HEK293T (cell line): ENCODE measurements at regions not wholly inside any gene's neighbourhood (a gene's known extent, or its start where the extent isn't known, plus 50 kb on each side); places are given as distances from the start of the nearest gene placed in this dataset.

Source experiments
- CTCF ChIA-PET: fragments of 350-600 bp; formaldehyde crosslinking; extraction: SDS; loops from one replicate; lab custom pipeline; 2021; ENCODE audit warnings: antibody characterized with exemption, inconsistent platforms; lab: Yijun Ruan, JAX
- POLR2A ChIA-PET: fragments of 350-600 bp; formaldehyde crosslinking; extraction: SDS; loops from one replicate; lab custom pipeline; 2020; ENCODE audit warnings: antibody characterized with exemption, inconsistent platforms; lab: Yijun Ruan, JAX
- DNase-seq: peaks from one replicate; pipeline ENCODE4 v3.0.0; 2012; ENCODE audit warnings: mixed read lengths; ENCODE audit errors: extremely low spot score
- ARNT ChIP-seq: fragments of 450-650 bp; IDR thresholded peaks from 2 replicates; pipeline ENCODE4 v1.6.1; 2017; ENCODE audit warnings: mild to moderate bottlenecking
- BHLHE40 ChIP-seq: fragments of 450-650 bp; IDR thresholded peaks from 2 replicates; pipeline ENCODE4 v1.6.1; 2016; ENCODE audit warnings: mild to moderate bottlenecking, moderate library complexity, borderline replicate concordance
- CTBP1 ChIP-seq: fragments of 450-650 bp; IDR thresholded peaks from 2 replicates; pipeline ENCODE4 v1.6.1; 2016; ENCODE audit warnings: borderline replicate concordance
- ELF4 ChIP-seq: fragments of 450-650 bp; IDR thresholded peaks from 2 replicates; pipeline ENCODE4 v1.6.1; 2017; ENCODE audit warnings: antibody characterized with exemption
- FOXA1 ChIP-seq: fragments of 450-650 bp; IDR thresholded peaks from 2 replicates; pipeline ENCODE4 v1.6.1; 2016; ENCODE audit warnings: mild to moderate bottlenecking
- FOXK2 ChIP-seq: fragments of 450-650 bp; IDR thresholded peaks from 2 replicates; pipeline ENCODE4 v1.6.1; 2016; ENCODE audit warnings: mild to moderate bottlenecking
- FOXM1 ChIP-seq: fragments of 450-650 bp; IDR thresholded peaks from 2 replicates; pipeline ENCODE4 v1.6.1; 2017; ENCODE audit warnings: mild to moderate bottlenecking, borderline replicate concordance
- HDGF ChIP-seq: fragments of 450-650 bp; IDR thresholded peaks from 2 replicates; pipeline ENCODE4 v1.6.1; 2017; ENCODE audit warnings: antibody characterized with exemption, borderline replicate concordance
- L3MBTL2 ChIP-seq: fragments of 450-650 bp; conservative IDR thresholded peaks from 2 replicates; pipeline ENCODE4 v1.6.1; 2016; ENCODE audit warnings: mild to moderate bottlenecking
- LEF1 ChIP-seq: fragments of 450-650 bp; IDR thresholded peaks from 2 replicates; pipeline ENCODE4 v1.6.1; 2017; ENCODE audit warnings: mild to moderate bottlenecking, borderline replicate concordance
- NFRKB ChIP-seq: fragments of 450-650 bp; IDR thresholded peaks from 2 replicates; pipeline ENCODE4 v1.6.1; 2016; ENCODE audit warnings: mild to moderate bottlenecking, moderate library complexity
- SP1 ChIP-seq: fragments of 450-650 bp; IDR thresholded peaks from 2 replicates; pipeline ENCODE4 v1.6.1; 2017
- SUZ12 ChIP-seq: fragments of 450-650 bp; IDR thresholded peaks from 2 replicates; pipeline ENCODE4 v1.6.1; 2016; ENCODE audit warnings: mild to moderate bottlenecking
- TARDBP ChIP-seq: fragments of 450-650 bp; IDR thresholded peaks from 2 replicates; pipeline ENCODE4 v1.6.1; 2016
- ZNF384 ChIP-seq: fragments of 450-650 bp; IDR thresholded peaks from 2 replicates; pipeline ENCODE4 v1.6.1; 2016
- TF ChIP-seq, protein P1 (sequence below): fragments of 450-650 bp; IDR thresholded peaks from 2 replicates; pipeline ENCODE4 v1.6.1; 2016

DNA sequence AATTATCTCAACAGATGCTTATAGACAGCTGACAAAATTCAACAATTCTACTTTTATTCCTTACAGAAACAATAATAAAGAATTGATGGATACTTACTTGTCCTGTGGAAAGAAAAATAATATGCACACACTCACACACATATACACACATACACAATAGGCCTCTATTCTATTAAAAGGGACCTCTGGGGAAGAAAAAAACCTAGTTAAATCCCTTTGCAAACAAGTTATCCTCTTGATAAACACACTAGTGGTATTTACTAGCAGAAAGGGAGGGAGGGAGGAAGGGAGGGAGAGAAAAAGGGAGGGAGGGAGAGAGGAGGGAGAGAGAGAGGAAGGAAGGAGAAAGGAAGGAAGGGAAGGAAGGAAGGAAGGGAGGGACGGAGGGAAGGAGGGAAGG, 486.4 kb downstream of the HINT1 start:
- ChIA-PET CTCF (no interaction called here), POLR2A (no interaction called here)
- no peak for DNase-seq
- TF ChIP-seq L3MBTL2 (no peak), FOXK2 (no peak), ELF4 (no peak), TARDBP (no peak), LEF1 (no peak), SUZ12 (no peak), FOXM1 (no peak), HDGF (no peak), BHLHE40 (no peak), NFRKB (no peak)
- TF ChIP-seq, protein P1, sequence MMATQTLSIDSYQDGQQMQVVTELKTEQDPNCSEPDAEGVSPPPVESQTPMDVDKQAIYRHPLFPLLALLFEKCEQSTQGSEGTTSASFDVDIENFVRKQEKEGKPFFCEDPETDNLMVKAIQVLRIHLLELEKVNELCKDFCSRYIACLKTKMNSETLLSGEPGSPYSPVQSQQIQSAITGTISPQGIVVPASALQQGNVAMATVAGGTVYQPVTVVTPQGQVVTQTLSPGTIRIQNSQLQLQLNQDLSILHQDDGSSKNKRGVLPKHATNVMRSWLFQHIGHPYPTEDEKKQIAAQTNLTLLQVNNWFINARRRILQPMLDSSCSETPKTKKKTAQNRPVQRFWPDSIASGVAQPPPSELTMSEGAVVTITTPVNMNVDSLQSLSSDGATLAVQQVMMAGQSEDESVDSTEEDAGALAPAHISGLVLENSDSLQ: no peak

DNA sequence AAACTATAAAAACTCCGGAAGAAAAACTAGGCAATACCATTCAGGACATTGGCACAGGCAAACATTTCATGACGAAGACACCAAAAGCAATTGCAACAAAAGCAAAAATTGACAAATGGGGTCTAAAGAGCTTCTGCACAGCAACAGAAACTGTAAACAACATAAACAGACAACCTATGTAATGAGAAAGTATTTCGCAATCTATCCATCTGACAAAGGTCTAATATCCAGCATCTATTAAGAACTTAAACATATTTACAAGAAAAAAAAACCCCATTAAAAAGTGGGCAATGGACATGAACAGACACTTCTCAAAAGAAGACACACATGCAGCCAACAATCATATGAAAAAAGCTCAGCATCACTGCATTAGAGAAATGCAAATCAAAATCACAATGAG, 498.6 kb downstream of the HINT1 start:
- no peak for TF ChIP-seq ARNT
- no peak for TF ChIP-seq SUZ12
- no peak for TF ChIP-seq BHLHE40
- no peak for TF ChIP-seq SP1
- no peak for TF ChIP-seq NFRKB
- TF ChIP-seq FOXA1: no peak
- TF ChIP-seq L3MBTL2: no peak
- no peak for DNase-seq
- CTCF ChIA-PET: no interaction called here
- POLR2A ChIA-PET: no interaction called here

DNA sequence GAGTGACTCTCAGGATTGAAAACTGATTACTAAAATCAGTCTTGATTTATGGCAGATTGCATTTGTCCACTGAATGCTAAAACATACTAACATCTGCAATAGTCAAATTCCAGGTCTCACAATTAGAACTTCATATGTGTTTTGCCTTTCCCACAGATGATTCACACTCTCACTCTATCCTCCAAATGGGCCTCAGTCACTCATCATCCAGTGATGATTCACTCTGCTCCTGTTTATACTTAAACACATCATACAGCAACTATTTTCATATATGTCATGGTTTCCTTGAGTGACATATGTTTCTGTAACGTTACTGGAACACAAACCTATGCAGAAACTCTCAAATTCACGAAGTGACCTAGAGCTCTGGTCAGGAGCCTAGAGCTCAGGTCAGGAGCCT, 512.9 kb downstream of the HINT1 start:
- ChIA-PET CTCF (no interaction called here), POLR2A (no interaction called here)
- no peak for TF ChIP-seq TARDBP
- TF ChIP-seq ARNT: no peak
- TF ChIP-seq HDGF: no peak
- TF ChIP-seq, protein P1: no peak
- TF ChIP-seq FOXK2: no peak
- TF ChIP-seq FOXA1: no peak
- no peak for TF ChIP-seq L3MBTL2
- no peak for TF ChIP-seq SP1
- no peak for TF ChIP-seq NFRKB
- no peak for TF ChIP-seq SUZ12
- TF ChIP-seq LEF1: no peak
- TF ChIP-seq CTBP1: no peak
- no peak for TF ChIP-seq FOXM1
- no peak for TF ChIP-seq ELF4
- no peak for TF ChIP-seq ZNF384
- no peak for DNase-seq

DNA sequence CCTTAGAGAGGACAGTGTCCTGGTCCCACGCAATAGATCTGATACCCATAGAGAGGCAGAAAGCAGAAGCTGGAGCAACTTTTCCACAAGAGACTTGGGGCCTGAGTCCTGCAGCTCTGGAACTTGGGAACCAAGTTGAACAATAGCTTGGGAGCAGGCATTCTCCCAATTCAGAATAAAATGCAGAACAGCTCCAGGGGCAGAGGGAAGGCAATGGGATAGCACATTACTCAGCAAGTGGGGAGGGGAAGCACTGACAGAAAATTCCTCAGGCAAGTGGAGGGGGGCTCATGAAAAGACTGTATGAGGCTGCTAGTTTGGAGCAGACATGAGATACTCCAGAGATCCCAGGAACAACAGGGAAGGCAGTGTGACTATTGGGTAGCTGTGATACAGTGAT, 513.6 kb downstream of the HINT1 start:
- POLR2A ChIA-PET: no interaction called here
- TF ChIP-seq ZNF384 (no peak), L3MBTL2 (no peak), NFRKB (no peak), SUZ12 (no peak), LEF1 (no peak), FOXA1 (no peak), HDGF (no peak), ARNT (no peak)
- TF ChIP-seq, protein P1: no peak
- CTCF ChIA-PET: no interaction called here
- no peak for DNase-seq

DNA sequence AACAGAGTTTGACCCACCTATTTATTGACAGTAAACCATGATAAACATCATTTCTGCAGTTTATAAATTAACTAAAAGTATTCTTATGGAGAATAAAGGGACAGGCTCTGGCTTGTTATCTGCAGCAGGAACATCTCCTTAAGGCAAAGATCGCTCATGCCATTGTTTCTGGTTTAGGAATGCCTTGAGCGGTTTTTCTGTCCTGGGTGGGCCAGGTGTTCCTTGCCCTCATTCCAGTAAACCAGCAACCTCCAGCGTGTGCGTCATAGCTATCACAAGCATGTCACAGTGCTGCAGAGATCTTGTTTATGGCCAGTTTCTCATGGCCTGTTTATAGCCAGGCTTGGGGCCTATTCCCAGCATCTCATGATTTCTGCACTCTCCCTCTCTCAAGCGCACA, 521.7 kb downstream of the HINT1 start:
- ChIA-PET POLR2A (no interaction called here), CTCF (no interaction called here)
- DNase-seq: no peak
- TF ChIP-seq HDGF (no peak), SUZ12 (no peak), FOXA1 (no peak), L3MBTL2 (no peak), FOXM1 (no peak), FOXK2 (no peak), BHLHE40 (no peak), ARNT (no peak), CTBP1 (no peak), SP1 (no peak), TARDBP (no peak), LEF1 (no peak), NFRKB (no peak), ELF4 (no peak), ZNF384 (no peak)
- TF ChIP-seq, protein P1: no peak

DNA sequence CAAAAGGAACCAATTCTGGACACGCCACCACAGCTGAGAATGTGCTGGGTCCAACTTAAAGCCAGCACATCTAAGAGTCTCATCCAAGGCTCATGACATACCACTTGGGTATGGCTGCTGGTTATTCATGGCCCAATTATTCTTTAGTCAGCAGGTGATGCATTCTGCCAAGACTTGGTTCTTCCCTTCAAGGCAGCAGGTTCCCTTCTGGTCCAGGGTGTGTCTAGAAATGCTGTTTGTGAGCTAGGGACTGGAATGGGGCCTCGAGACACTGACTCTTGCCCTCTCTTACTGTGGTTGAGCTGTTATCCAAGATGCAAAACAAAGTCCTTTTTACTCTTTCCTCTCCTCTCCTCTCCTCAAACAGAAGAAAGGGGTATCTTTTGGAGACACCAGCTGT, 522.6 kb downstream of the HINT1 start:
- no peak for TF ChIP-seq FOXM1
- TF ChIP-seq LEF1: no peak
- no peak for TF ChIP-seq NFRKB
- TF ChIP-seq, protein P1: no peak
- TF ChIP-seq ARNT: no peak
- TF ChIP-seq TARDBP: no peak
- no peak for TF ChIP-seq FOXA1
- no peak for TF ChIP-seq L3MBTL2
- no peak for TF ChIP-seq SP1
- no peak for TF ChIP-seq SUZ12
- TF ChIP-seq ELF4: no peak
- TF ChIP-seq ZNF384: no peak
- TF ChIP-seq BHLHE40: no peak
- TF ChIP-seq HDGF: no peak
- no peak for TF ChIP-seq FOXK2
- no peak for TF ChIP-seq CTBP1
- DNase-seq: no peak
- POLR2A ChIA-PET: no interaction called here
- CTCF ChIA-PET: no interaction called here
